Omental fat pad (tissue), 3 donors: ENCODE measurements at regions not wholly inside any gene's neighbourhood (a gene's known extent, or its start where the extent isn't known, plus 50 kb on each side); places are given as distances from the start of the nearest gene placed in this dataset.

Experiments used
- ATAC-seq: fragments of 150-250 bp; one replicate; pipeline ENCODE4 v1.9.1; 2016; ENCODE audit warnings: mild to moderate bottlenecking, moderate library complexity; ENCODE audit not compliant: low FRiP score
- DNase-seq: peaks from one replicate; pipeline ENCODE4 v3.0.0-alpha.2; 2019; ENCODE audit warnings: low spot score
- CTCF ChIP-seq, 3 donors: fragments of 450-650 bp; IDR thresholded peaks; one replicate each; pipeline ENCODE4 v1.5.1; 2016 to 2017; ENCODE audit warnings: antibody characterized with exemption in 3 of 3, mild to moderate bottlenecking in 3 of 3, moderate library complexity in 2 of 3

- no peak for TF ChIP-seq CTCF (IDR thresholded peaks at IDR 0.05)
- no peak for DNase-seq
Observed at GRCh38 chr7:17139081-17139480, 159.4 kb upstream of the AHR start.

GRCh38 chr7:17140406-17140805 is 158.0 kb upstream of the AHR start:
- ATAC-seq (no peak), DNase-seq (no peak)
- TF ChIP-seq CTCF (IDR thresholded peaks at IDR 0.05): no peak

More at GRCh38 chr7:17139081-17139480, 159.4 kb upstream of the AHR start:
- ATAC-seq: no peak

- DNase-seq (no peak), ATAC-seq (no peak)
- TF ChIP-seq CTCF (IDR thresholded peaks at IDR 0.05): no peak
Observed at GRCh38 chr7:17142831-17143541, 155.5 kb upstream of the AHR start.

GRCh38 chr7:17144322-17144721 is 154.1 kb upstream of the AHR start:
- no peak for DNase-seq
- ATAC-seq: peak; percentile 54
- no peak for TF ChIP-seq CTCF (IDR thresholded peaks at IDR 0.05)

- DNase-seq (no peak), ATAC-seq (no peak)
- TF ChIP-seq CTCF (IDR thresholded peaks at IDR 0.05): no peak
Observed at GRCh38 chr7:17146621-17147020, 151.8 kb upstream of the AHR start.

GRCh38 chr7:17147409-17147808 is 151.0 kb upstream of the AHR start:
- ATAC-seq (no peak), DNase-seq (no peak)
- no peak for TF ChIP-seq CTCF (IDR thresholded peaks at IDR 0.05)

GRCh38 chr7:17150018-17150417 is 148.4 kb upstream of the AHR start:
- DNase-seq (no peak), ATAC-seq (no peak)
- no peak for TF ChIP-seq CTCF (IDR thresholded peaks at IDR 0.05)
